ENCODE measurements at regions not wholly inside any gene's neighbourhood (a gene's known extent, or its start where the extent isn't known, plus 50 kb on each side); places are given as distances from the start of the nearest gene placed in this dataset.
A peak's percentile ranks its signal among the peaks of the same experiment; 100 is the strongest.

- Mint-ChIP-seq H3K27ac (ENCODE audit: unreplicated experiment) (no peak overlapping the region), H3K4me3 (no peak overlapping the region), H3K4me1 (peaks cover 13% of the 10 kb centered on the region), H3K9me3 (no peaks in the 10 kb centered on the region), H3K27me3 (ENCODE audit: low read depth) (no peaks in the 10 kb centered on the region), H3K36me3 (ENCODE audit: low read depth) (no peaks in the 10 kb centered on the region)
- DNase-seq (ENCODE audit: low read depth, low spot score): no peak
- no peak for TF ChIP-seq CTCF (conservative IDR thresholded peaks at IDR 0.05)
Measured at GRCh38 chr3:176927706-176928581, 269.3 kb downstream of the TBL1XR1 start.

GRCh38 chr3:176927280-176927679 is 270.0 kb downstream of the TBL1XR1 start:
- H3K27me3 Mint-ChIP-seq (ENCODE audit: low read depth): no peaks in the 10 kb centered on the region
- H3K9me3 Mint-ChIP-seq: no peaks in the 10 kb centered on the region
- H3K27ac Mint-ChIP-seq (ENCODE audit: unreplicated experiment): no peak overlapping the region
- DNase-seq (ENCODE audit: low read depth, low spot score): no peak
- peaks cover 8% of the 10 kb centered on the region for H3K4me1 Mint-ChIP-seq
- H3K4me3 Mint-ChIP-seq: no peak overlapping the region
- no peaks in the 10 kb centered on the region for H3K36me3 Mint-ChIP-seq (ENCODE audit: low read depth)
- no peak for TF ChIP-seq CTCF (conservative IDR thresholded peaks at IDR 0.05)

GRCh38 chr3:176926688-176927087 is 270.6 kb downstream of the TBL1XR1 start:
- H3K4me1 Mint-ChIP-seq: peaks cover 2% of the 10 kb centered on the region
- no peak overlapping the region for H3K4me3 Mint-ChIP-seq
- no peak for TF ChIP-seq CTCF (conservative IDR thresholded peaks at IDR 0.05)
- no peaks in the 10 kb centered on the region for H3K9me3 Mint-ChIP-seq
- no peak overlapping the region for H3K27ac Mint-ChIP-seq (ENCODE audit: unreplicated experiment)
- no peak for DNase-seq (ENCODE audit: low read depth, low spot score)
- no peaks in the 10 kb centered on the region for H3K36me3 Mint-ChIP-seq (ENCODE audit: low read depth)
- no peaks in the 10 kb centered on the region for H3K27me3 Mint-ChIP-seq (ENCODE audit: low read depth)

- DNase-seq (ENCODE audit: low read depth, low spot score): no peak
- TF ChIP-seq CTCF (conservative IDR thresholded peaks at IDR 0.05): no peak
- H3K9me3 Mint-ChIP-seq: no peaks in the 10 kb centered on the region
Measured at GRCh38 chr3:176926034-176926433, 271.2 kb downstream of the TBL1XR1 start.

GRCh38 chr3:176920766-176921160 is 276.5 kb downstream of the TBL1XR1 start:
- Mint-ChIP-seq H3K36me3 (ENCODE audit: low read depth) (no peaks in the 10 kb centered on the region), H3K27ac (ENCODE audit: unreplicated experiment) (peak overlapping the region; percentile 43), H3K27me3 (ENCODE audit: low read depth) (no peaks in the 10 kb centered on the region), H3K9me3 (no peaks in the 10 kb centered on the region), H3K4me1 (peaks cover 7% of the 10 kb centered on the region), H3K4me3 (no peak overlapping the region)
- no peak for TF ChIP-seq CTCF (conservative IDR thresholded peaks at IDR 0.05)
- DNase-seq (ENCODE audit: low read depth, low spot score): no peak

More at GRCh38 chr3:176926034-176926433, 271.2 kb downstream of the TBL1XR1 start:
- no peaks in the 10 kb centered on the region for H3K36me3 Mint-ChIP-seq (ENCODE audit: low read depth)
- H3K27me3 Mint-ChIP-seq (ENCODE audit: low read depth): no peaks in the 10 kb centered on the region
- H3K27ac Mint-ChIP-seq (ENCODE audit: unreplicated experiment): no peak overlapping the region
- peaks cover under 1% of the 10 kb centered on the region for H3K4me1 Mint-ChIP-seq
- no peak overlapping the region for H3K4me3 Mint-ChIP-seq

Measured in neural crest cell (in vitro differentiated cells).